Colonic mucosa (tissue), 4 donors: ENCODE measurements at regions not wholly inside any gene's neighbourhood (a gene's known extent, or its start where the extent isn't known, plus 50 kb on each side); places are given as distances from the start of the nearest gene placed in this dataset.

Experiments used
- DNase-seq: peaks from one replicate; pipeline ENCODE4 v3.0.0-alpha.2; 2020
- H3K27ac ChIP-seq: fragments of 200-600 bp; one replicate; pipeline ENCODE4 v1.8.0; 2021
- H3K27me3 ChIP-seq: fragments of 200-600 bp; one replicate; pipeline ENCODE4 v1.8.0; 2021
- H3K36me3 ChIP-seq: fragments of 200-600 bp; one replicate; pipeline ENCODE4 v1.8.0; 2021
- H3K4me1 ChIP-seq: fragments of 200-600 bp; one replicate; pipeline ENCODE4 v1.8.0; 2021; ENCODE audit warnings: mild to moderate bottlenecking
- H3K4me3 ChIP-seq: fragments of 200-600 bp; one replicate; pipeline ENCODE4 v1.8.0; 2021
- H3K9ac ChIP-seq, 2 donors: one replicate each; pipeline ENCODE4 v1.7.0; 2013; ENCODE audit warnings: control low read depth in 2 of 2, low read depth in 2 of 2, low read length in 2 of 2
- H3K9me3 ChIP-seq: fragments of 200-600 bp; one replicate; pipeline ENCODE4 v1.8.0; 2021
- CTCF ChIP-seq: fragments of 200-600 bp; IDR thresholded peaks from one replicate; pipeline ENCODE4 v1.8.0; 2022; ENCODE audit warnings: antibody characterized with exemption, mild to moderate bottlenecking
- intact Hi-C: fragments of 100-400 bp; cut with DNase I; formaldehyde crosslinking; loops from one replicate; pipeline ENCODE4 v1.14.1; 2022
- donor health status: healthy.
- donor health status: DM: no; HTN: no; CAD: no.
- donor health status: DM: no; HTN: no; CAD: no.

GRCh38 chr1:245019910-245020486, 134.8 kb upstream of the KIF26B start:
- no peak for TF ChIP-seq CTCF
- intact Hi-C loops, result no loop called here
- DNase-seq, result no peak
- Histone ChIP-seq H3K27me3 (no peaks in the 10 kb centered on the region), H3K4me3 (no peak overlapping the region), H3K9ac (no peak overlapping the region), H3K36me3 (no peaks in the 10 kb centered on the region), H3K4me1 (no peaks in the 10 kb centered on the region), H3K27ac (no peak overlapping the region), H3K9me3 (no peaks in the 10 kb centered on the region)

DNA sequence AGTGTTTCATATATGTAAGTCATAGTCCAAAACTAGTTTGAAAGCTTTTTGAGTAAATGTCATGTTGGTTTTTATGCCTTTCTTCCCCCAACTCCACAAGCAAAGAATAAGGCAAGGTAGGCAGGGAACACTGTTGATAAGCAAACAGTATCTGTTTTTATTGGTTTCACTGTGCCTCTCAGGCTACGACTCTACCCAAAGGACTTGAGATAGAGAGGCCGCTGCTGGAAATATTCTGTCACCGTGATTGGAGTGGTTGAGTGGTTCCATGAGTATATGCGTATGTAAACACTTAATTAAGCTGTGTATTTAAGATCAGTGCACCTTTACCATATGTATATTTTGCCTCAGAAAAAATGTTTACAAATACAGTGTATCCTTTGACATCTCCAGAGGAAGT, 138.1 kb upstream of the KIF26B start:
- H3K9ac ChIP-seq, result no peak overlapping the region
- H3K27ac ChIP-seq, result no peak overlapping the region
- no peaks in the 10 kb centered on the region for H3K4me1 ChIP-seq
- H3K36me3 ChIP-seq, result no peaks in the 10 kb centered on the region
- no peak overlapping the region for H3K4me3 ChIP-seq
- H3K27me3 ChIP-seq, result no peaks in the 10 kb centered on the region
- H3K9me3 ChIP-seq, result no peaks in the 10 kb centered on the region
- no peak for TF ChIP-seq CTCF
- intact Hi-C loops, result no loop called here
- no peak for DNase-seq

DNA sequence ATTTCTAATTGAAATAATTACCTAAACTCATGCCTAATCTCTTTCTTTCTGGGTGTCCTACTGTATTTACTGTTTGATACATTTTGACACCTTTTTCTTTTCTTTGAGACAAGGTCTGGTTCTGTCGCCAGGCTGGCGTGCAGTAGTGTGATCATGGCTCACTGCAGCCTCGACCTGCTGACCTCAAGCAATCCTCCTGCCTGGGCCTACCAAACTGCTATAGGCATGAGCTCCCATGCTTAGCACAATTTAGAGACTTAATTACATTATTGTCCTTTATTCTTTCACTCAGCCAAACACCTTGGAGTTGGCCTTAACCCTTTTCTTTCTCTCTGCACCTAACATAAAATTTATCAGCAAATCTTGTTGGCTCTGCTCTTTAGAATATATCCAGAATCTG, 139.8 kb upstream of the KIF26B start:
- no peak for TF ChIP-seq CTCF

DNA sequence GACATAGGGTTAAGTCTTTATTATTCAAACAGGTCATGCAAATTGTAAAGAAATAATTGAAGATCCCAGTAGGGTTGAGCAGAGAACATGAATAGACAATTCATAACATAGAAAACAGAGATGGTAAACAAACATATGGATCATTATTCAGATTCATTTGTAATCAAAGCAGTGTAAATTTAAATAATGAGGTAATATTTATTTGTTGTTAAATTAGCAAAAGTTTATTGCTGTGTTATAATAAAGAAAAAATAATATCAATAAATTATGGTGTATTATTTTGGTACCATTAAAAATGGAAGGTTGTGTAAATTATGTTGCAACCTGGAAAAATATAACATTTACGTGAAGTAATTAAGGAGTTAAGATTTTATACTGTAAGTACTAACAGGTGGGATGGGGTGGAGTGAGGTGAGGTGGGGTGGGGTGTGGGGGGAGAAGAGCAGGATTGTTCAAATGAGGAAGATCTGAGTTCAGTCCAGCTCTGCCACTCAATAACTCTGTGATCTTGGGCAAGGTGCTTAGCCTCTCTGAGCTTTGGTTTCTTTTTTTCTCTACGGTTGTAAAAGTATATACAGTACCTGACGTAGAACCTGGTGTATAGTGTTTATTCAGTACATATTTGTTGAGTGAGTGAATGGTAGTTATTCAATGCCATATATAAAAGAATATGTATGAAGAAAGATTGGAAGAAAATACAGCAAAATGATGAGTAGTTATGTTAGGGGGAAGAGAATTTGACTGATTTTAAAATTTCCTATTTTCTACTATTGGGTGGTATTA, 140.3 kb upstream of the KIF26B start:
- H3K9me3 ChIP-seq, result no peaks in the 10 kb centered on the region
- no peak overlapping the region for H3K27ac ChIP-seq
- intact Hi-C loops, result no loop called here
- H3K9ac ChIP-seq, result no peak overlapping the region
- H3K27me3 ChIP-seq, result no peaks in the 10 kb centered on the region
- no peak for TF ChIP-seq CTCF
- no peak for DNase-seq
- no peaks in the 10 kb centered on the region for H3K4me1 ChIP-seq
- H3K36me3 ChIP-seq, result no peaks in the 10 kb centered on the region
- H3K4me3 ChIP-seq, result no peak overlapping the region

More for the DNA sequence above, 139.8 kb upstream of the KIF26B start:
- no peak overlapping the region for H3K27ac ChIP-seq
- H3K36me3 ChIP-seq, result no peaks in the 10 kb centered on the region
- H3K27me3 ChIP-seq, result no peaks in the 10 kb centered on the region
- no peak overlapping the region for H3K4me3 ChIP-seq
- intact Hi-C loops, result no loop called here
- H3K9me3 ChIP-seq, result no peaks in the 10 kb centered on the region
- no peak for DNase-seq
- no peak overlapping the region for H3K9ac ChIP-seq
- no peaks in the 10 kb centered on the region for H3K4me1 ChIP-seq

DNA sequence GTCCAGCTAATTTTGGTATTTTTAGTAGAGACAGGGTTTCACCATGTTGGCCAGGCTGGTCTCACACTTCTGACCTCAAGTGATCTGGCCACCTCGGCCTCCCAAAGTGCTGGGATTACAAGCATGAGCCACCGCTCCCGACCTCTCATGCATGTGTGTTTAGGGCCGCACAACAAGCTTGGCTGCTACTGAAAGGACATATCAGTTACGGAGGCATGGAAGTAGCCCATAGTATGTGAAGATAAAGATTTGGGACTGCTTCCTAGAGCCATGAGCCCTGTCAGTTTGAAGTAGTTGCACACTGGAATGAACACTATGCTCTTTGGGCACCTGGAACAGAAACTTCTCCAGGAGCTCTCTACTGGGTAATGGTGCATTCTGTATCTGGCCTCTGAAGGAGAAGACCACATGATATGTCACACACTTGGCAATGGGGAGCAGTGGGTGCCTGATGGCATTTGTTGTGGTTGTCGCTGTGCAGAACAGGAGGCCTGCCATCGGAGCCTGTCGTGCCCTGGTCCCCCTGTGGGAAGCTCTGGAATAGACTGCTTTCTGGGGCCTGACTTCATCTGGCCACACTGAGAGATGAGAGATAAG, 144.7 kb upstream of the KIF26B start:
- Histone ChIP-seq H3K9me3 (no peaks in the 10 kb centered on the region), H3K36me3 (no peaks in the 10 kb centered on the region), H3K9ac (no peak overlapping the region), H3K27ac (no peak overlapping the region), H3K27me3 (no peaks in the 10 kb centered on the region), H3K4me1 (no peaks in the 10 kb centered on the region), H3K4me3 (no peak overlapping the region)
- intact Hi-C loops, result no loop called here
- no peak for DNase-seq
- no peak for TF ChIP-seq CTCF
